ENCODE measurements at regions not wholly inside any gene's neighbourhood (a gene's known extent, or its start where the extent isn't known, plus 50 kb on each side); places are given as distances from the start of the nearest gene placed in this dataset.

DNA sequence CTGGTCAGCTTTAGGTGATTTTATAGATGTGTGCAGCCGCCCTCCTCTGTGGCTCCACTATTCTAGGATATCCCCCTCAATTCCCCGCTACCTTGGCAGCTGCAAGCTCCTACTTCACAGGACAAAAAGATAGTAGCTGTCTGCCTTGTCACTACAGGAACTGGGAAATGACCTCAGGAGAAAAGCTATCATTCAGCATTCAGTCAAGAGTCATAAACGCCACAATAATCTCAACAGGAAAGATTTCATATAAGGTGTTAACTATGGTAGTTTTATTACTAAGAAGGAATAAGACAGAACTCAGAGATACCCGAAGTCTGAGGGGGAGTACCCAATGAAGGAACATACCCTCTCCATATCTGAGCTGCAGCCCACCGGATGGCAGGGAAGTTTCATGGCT is 63.9 kb downstream of the CRPPA start:
- no peak for DNase-seq (ENCODE audit: low read depth)
- H3K4me3 ChIP-seq (replicated peaks; ENCODE audit: low read depth, low read length), result no peak overlapping the region
- TF ChIP-seq, protein P1, sequence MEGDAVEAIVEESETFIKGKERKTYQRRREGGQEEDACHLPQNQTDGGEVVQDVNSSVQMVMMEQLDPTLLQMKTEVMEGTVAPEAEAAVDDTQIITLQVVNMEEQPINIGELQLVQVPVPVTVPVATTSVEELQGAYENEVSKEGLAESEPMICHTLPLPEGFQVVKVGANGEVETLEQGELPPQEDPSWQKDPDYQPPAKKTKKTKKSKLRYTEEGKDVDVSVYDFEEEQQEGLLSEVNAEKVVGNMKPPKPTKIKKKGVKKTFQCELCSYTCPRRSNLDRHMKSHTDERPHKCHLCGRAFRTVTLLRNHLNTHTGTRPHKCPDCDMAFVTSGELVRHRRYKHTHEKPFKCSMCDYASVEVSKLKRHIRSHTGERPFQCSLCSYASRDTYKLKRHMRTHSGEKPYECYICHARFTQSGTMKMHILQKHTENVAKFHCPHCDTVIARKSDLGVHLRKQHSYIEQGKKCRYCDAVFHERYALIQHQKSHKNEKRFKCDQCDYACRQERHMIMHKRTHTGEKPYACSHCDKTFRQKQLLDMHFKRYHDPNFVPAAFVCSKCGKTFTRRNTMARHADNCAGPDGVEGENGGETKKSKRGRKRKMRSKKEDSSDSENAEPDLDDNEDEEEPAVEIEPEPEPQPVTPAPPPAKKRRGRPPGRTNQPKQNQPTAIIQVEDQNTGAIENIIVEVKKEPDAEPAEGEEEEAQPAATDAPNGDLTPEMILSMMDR (IDR thresholded peaks at IDR 0.05; ENCODE audit: low read length, missing control alignments), result no peak

DNA sequence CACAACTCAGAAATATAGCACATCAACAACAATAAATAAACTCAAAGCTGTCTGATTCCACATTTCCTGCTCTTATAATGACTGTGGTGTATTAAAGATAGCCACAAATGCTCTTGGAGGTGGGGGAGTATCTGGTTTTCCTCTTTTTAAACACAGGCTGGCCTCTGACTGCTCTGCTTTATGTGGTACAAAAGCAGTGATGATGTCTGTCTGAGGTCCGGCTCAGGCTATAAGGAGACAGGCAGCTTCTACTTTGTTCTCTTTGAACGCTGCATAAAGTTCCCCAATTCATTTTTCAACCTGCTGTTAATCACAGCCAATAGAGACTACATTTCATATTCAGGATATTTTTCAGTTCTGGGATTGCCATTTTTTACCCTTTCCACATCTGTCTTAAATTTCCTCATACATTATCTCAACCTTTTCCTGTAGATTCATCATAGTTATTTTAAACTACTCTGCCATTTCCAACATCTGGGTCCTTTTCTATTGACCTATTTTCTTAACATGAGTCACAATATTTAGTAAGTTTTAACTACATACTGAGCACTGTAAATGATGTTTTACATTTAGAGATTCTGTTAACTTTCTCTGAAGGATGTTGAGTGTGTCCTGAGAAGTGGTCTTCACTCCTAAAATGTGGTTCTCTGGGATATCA is 64.9 kb downstream of the CRPPA start:
- peak; percentile 55 for DNase-seq (ENCODE audit: low read depth)
- no peak overlapping the region for H3K4me3 ChIP-seq (replicated peaks; ENCODE audit: low read depth, low read length)
- TF ChIP-seq, protein P1 (IDR thresholded peaks at IDR 0.05; ENCODE audit: low read length, missing control alignments), result no peak

DNA sequence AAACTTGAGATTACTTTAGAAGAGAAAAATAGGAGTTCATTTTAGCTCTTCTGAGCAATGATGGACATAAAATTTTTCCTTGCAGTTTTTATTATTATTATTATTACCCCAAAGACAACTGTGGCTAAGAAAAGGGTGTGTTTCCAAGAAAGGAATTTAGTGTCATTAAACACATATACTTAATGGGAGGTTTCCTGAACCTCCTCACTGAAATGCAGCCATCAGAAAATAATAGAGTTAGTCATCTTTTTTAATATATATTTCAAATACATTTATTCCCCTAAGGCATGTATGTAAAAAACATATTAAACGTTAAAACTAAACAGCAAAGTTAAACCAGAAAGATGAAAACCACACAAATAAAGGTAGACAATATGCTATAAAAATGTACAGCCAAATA is 66.8 kb downstream of the CRPPA start:
- TF ChIP-seq, protein P1 (IDR thresholded peaks at IDR 0.05; ENCODE audit: low read length, missing control alignments), result no peak
- H3K4me3 ChIP-seq (replicated peaks; ENCODE audit: low read depth, low read length), result no peak overlapping the region
- DNase-seq (ENCODE audit: low read depth), result no peak

DNA sequence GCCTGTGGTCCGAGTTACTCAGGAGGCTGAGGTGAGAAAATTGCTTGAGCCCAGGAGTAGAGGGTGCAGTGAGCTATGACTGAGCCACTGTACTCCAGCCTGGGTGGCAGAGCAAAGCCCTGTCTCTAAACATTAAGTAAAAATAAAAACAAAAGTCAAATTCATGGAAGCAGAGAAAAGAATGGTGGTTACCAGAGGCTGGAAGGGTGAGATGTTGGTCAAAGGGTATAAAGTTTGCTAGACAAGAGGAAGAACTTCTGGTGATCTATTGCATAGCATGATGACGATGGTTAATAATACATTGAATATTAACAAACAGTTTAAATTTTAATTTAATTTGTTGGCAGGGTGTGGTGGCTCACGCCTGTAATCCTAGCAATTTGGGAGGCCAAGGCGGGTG is 68.1 kb downstream of the CRPPA start:
- TF ChIP-seq, protein P1 (IDR thresholded peaks at IDR 0.05; ENCODE audit: low read length, missing control alignments), result no peak
- H3K4me3 ChIP-seq (replicated peaks; ENCODE audit: low read depth, low read length), result no peak overlapping the region
- no peak for DNase-seq (ENCODE audit: low read depth)

DNA sequence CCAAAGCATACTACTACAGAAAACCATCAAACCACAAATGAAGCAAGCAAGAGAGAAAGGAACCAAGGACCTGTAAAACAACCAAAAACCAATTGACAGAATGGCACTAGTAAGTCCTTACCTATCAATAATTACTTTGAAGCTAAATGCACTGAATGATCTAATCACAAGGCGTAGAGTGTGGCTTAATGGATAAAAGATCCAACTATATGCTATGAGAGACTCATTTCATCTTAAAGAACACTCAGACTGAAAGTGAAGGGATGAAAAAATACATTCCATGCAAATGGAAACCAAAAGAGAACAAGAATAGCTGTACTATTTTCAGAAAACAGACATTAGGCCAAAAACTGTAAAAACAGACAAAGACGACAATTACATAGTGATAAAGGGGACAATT is 70.7 kb downstream of the CRPPA start:
- DNase-seq (ENCODE audit: low read depth), result no peak
- H3K4me3 ChIP-seq (replicated peaks; ENCODE audit: low read depth, low read length), result no peak overlapping the region
- TF ChIP-seq, protein P1 (IDR thresholded peaks at IDR 0.05; ENCODE audit: low read length, missing control alignments), result no peak

DNA sequence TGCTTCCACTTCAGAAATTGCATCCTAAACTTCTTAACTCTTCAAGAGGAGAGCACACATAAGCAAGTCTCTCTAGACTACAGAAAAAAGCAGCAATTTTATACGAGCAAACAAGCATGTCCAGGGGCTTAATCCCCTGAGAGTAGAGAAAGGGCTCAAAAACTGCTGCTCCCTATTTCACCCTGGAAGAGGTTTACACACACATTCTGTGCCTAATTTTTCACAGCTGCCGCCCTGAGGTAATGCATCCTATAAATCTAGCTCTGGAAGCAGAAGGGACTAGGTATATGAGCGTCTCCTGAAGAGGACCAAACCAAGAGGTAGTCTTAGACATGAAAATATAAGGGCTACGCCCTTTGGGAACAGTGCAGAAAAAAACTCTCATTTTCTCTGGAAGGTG is 73.1 kb downstream of the CRPPA start:
- no peak overlapping the region for H3K4me3 ChIP-seq (replicated peaks; ENCODE audit: low read depth, low read length)
- TF ChIP-seq, protein P1 (IDR thresholded peaks at IDR 0.05; ENCODE audit: low read length, missing control alignments), result no peak
- no peak for DNase-seq (ENCODE audit: low read depth)

DNA sequence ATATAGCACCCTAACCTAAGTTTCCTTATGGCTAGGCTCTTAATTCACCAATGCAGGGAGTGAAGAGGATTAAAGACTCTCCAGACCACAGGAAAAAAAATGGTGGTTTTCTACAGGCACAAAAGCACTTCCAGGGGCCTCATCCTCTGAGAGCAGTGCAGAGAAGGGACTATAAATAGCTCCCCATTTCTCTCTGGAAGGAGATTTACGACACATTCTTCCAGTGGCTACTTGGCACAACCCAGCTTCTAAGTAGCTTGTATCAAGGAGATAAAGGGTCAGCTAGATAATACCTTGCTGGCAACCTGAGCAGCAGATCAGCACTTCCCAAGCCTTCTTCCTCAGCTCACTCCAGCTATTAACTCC is 73.5 kb downstream of the CRPPA start:
- H3K4me3 ChIP-seq (replicated peaks; ENCODE audit: low read depth, low read length), result no peak overlapping the region
- DNase-seq (ENCODE audit: low read depth), result peak; percentile 10
- TF ChIP-seq, protein P1 (IDR thresholded peaks at IDR 0.05; ENCODE audit: low read length, missing control alignments), result no peak

Measured in fibroblast of pulmonary artery (primary cell).